SK-N-SH treated with all-trans-retinoic acid at 6 μM for 48 hours (cell line): ENCODE measurements at regions not wholly inside any gene's neighbourhood (a gene's known extent, or its start where the extent isn't known, plus 50 kb on each side); places are given as distances from the start of the nearest gene placed in this dataset.

Source experiments
- TOX ChIP-seq: fragments of 250-450 bp; sonication (Bioruptor Pico); IDR thresholded peaks from 2 replicates; pipeline ENCODE4 v1.8.0; 2021; ENCODE audit warnings: mild to moderate bottlenecking, moderate library complexity, borderline replicate concordance
- TSHZ2 ChIP-seq: fragments of 250-450 bp; sonication (Bioruptor Pico); IDR thresholded peaks from 2 replicates; pipeline ENCODE4 v1.5.0; 2020; ENCODE audit warnings: mild to moderate bottlenecking, moderate library complexity
- ZC3H10 ChIP-seq: fragments of 250-450 bp; sonication (Bioruptor Pico); IDR thresholded peaks from 2 replicates; pipeline ENCODE4 v1.5.1; 2021; ENCODE audit warnings: mild to moderate bottlenecking, moderate library complexity
- ZNF8 ChIP-seq: fragments of 450-650 bp; formaldehyde crosslinking; IDR thresholded peaks from 2 replicates; pipeline ENCODE4 v1.5.0; 2020; ENCODE audit warnings: mild to moderate bottlenecking, moderate library complexity
- TF ChIP-seq, protein P1 (sequence below): fragments of 250-450 bp; sonication (Bioruptor Pico); IDR thresholded peaks from 2 replicates; pipeline ENCODE4 v1.8.0; 2020; ENCODE audit warnings: mild to moderate bottlenecking, moderate library complexity, borderline replicate concordance

DNA sequence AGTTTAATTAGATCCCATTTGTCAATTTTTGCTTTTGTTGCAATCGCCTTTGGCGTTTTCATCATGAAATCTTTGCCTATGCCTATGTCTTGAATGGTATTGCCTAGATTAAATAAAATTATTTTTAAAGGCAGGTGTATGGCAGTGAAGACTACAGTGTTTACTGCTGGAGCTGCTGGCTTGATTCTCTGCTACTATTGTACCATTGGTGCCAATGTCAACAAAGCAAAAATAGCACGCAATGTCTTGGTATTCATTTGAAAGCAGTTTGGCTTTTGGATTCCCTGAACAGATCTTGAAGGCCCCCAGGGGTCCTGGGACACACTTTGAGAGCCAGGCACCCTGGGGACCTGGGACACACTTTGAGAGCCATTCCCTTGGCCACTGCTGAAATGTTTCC, 125.4 kb upstream of the ACKR3 start:
- TF ChIP-seq TOX (CRISPR knock-in tag) (no peak), ZC3H10 (no peak), TSHZ2 (CRISPR knock-in tag) (no peak), ZNF8 (no peak)
- TF ChIP-seq, protein P1, sequence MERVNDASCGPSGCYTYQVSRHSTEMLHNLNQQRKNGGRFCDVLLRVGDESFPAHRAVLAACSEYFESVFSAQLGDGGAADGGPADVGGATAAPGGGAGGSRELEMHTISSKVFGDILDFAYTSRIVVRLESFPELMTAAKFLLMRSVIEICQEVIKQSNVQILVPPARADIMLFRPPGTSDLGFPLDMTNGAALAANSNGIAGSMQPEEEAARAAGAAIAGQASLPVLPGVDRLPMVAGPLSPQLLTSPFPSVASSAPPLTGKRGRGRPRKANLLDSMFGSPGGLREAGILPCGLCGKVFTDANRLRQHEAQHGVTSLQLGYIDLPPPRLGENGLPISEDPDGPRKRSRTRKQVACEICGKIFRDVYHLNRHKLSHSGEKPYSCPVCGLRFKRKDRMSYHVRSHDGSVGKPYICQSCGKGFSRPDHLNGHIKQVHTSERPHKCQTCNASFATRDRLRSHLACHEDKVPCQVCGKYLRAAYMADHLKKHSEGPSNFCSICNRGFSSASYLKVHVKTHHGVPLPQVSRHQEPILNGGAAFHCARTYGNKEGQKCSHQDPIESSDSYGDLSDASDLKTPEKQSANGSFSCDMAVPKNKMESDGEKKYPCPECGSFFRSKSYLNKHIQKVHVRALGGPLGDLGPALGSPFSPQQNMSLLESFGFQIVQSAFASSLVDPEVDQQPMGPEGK (CRISPR knock-in tag) = no peak
